IMR-90 (cell line): ENCODE measurements at regions not wholly inside any gene's neighbourhood (a gene's known extent, or its start where the extent isn't known, plus 50 kb on each side); places are given as distances from the start of the nearest gene placed in this dataset.

ENCODE experiments used
- CEBPB ChIP-seq: IDR thresholded peaks from 2 replicates; pipeline ENCODE4 v1.6.1; 2012; ENCODE audit warnings: low read depth, low read length, improper control_type of control experiment
- CTCF ChIP-seq: conservative IDR thresholded peaks from 2 replicates; pipeline ENCODE4 v1.5.1; 2012; ENCODE audit warnings: mild to moderate bottlenecking, low read depth, low read length, improper control_type of control experiment
- POLR2A ChIP-seq: IDR thresholded peaks from 2 replicates; pipeline ENCODE4 v1.6.1; 2012; ENCODE audit warnings: mild to moderate bottlenecking, low read depth, low read length

GRCh38 chrX:109926743-109927662 is 75.9 kb upstream of the TMEM164 start:
- no peak for TF ChIP-seq CTCF
- no peak for TF ChIP-seq POLR2A
- TF ChIP-seq CEBPB, result no peak
